ENCODE measurements at regions not wholly inside any gene's neighbourhood (a gene's known extent, or its start where the extent isn't known, plus 50 kb on each side); places are given as distances from the start of the nearest gene placed in this dataset.
A peak's percentile ranks its signal among the peaks of the same experiment; 100 is the strongest.

DNA sequence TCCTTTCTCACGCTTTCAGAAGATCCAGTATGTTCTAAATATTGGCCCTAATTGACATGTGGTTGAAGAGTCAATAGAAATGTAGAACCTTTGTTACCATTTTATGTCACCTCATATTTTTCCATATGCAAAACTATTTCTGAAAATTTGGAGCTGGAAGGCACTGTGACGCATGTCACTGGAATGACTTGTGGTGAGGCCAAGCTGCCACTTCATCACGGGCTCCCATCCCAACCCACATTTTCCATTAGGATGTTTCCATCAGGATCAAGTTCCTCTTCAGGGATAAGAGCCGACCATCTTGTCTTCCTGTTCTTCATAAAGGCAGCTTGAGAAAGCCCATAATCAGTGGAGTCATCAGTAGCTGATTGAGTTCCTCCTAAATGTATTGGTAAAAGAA, 1241.7 kb downstream of the GATA3 start:
- TF ChIP-seq, protein P1, sequence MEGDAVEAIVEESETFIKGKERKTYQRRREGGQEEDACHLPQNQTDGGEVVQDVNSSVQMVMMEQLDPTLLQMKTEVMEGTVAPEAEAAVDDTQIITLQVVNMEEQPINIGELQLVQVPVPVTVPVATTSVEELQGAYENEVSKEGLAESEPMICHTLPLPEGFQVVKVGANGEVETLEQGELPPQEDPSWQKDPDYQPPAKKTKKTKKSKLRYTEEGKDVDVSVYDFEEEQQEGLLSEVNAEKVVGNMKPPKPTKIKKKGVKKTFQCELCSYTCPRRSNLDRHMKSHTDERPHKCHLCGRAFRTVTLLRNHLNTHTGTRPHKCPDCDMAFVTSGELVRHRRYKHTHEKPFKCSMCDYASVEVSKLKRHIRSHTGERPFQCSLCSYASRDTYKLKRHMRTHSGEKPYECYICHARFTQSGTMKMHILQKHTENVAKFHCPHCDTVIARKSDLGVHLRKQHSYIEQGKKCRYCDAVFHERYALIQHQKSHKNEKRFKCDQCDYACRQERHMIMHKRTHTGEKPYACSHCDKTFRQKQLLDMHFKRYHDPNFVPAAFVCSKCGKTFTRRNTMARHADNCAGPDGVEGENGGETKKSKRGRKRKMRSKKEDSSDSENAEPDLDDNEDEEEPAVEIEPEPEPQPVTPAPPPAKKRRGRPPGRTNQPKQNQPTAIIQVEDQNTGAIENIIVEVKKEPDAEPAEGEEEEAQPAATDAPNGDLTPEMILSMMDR (IDR thresholded peaks at IDR 0.05; ENCODE audit: low read length, missing control alignments), result no peak
- no peak for DNase-seq (ENCODE audit: low read depth)
- no peak overlapping the region for H3K4me3 ChIP-seq (replicated peaks; ENCODE audit: low read depth, low read length)

DNA sequence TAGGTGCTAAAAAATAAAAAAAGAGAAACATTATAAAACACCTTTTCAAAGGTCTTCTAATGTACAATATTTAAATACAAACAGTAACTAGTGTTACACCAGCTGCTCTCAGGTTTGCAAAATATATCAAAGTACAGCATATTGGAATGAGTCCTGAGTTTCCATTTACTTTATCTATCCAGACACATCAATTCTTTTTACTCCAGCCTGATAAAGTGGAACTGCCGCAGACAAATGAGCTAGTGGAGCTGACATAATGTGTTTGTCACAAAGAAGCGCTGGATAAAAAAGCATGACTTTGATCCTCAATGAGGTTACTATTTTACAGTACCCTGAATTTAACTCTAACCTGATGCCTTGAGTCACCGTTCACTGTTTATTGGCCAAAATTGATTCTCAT, 1243.1 kb downstream of the GATA3 start:
- TF ChIP-seq, protein P1 (IDR thresholded peaks at IDR 0.05; ENCODE audit: low read length, missing control alignments), result no peak
- DNase-seq (ENCODE audit: low read depth), result no peak
- no peak overlapping the region for H3K4me3 ChIP-seq (replicated peaks; ENCODE audit: low read depth, low read length)

DNA sequence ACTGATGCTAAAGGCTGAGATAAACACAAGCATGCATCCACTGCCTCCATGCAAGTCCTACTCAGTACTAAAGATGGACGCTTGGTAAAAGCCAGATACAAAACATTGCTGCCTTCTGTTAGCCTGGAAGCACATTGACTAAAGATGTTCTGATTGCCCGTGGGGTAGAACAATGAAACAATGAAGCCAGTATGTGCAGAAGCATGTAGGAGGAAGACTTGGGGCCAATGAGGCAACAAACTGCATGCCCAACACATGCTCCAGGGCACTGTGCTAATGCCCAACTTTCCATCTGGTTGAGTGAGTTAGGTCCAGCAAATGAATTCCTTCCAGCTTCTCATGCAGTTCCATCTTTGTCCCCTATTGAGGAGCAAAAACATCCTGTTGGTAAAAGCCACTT, 1245.5 kb downstream of the GATA3 start:
- no peak overlapping the region for H3K4me3 ChIP-seq (replicated peaks; ENCODE audit: low read depth, low read length)
- TF ChIP-seq, protein P1 (IDR thresholded peaks at IDR 0.05; ENCODE audit: low read length, missing control alignments), result no peak
- no peak for DNase-seq (ENCODE audit: low read depth)

DNA sequence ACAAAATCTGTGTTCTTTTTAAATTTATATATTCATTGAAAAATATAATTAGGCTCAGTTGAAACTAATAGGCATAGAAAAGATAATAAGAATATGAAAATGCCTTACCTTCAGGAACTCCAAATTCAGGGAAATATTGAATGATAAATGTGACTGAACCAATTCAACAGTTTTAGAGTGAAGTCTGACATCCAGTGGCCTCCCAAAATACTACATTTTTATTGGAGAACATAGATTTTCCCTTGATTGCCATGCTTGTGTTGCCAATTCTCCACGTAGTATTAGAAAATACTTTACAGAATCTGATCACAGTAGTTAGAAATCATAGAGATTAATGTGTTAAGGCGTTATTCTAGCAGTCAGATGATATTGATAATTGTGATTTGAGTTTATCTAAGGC, 1246.7 kb downstream of the GATA3 start:
- peak; percentile 8 for DNase-seq (ENCODE audit: low read depth)
- H3K4me3 ChIP-seq (replicated peaks; ENCODE audit: low read depth, low read length), result no peak overlapping the region
- TF ChIP-seq, protein P1 (IDR thresholded peaks at IDR 0.05; ENCODE audit: low read length, missing control alignments), result peak; percentile 3

DNA sequence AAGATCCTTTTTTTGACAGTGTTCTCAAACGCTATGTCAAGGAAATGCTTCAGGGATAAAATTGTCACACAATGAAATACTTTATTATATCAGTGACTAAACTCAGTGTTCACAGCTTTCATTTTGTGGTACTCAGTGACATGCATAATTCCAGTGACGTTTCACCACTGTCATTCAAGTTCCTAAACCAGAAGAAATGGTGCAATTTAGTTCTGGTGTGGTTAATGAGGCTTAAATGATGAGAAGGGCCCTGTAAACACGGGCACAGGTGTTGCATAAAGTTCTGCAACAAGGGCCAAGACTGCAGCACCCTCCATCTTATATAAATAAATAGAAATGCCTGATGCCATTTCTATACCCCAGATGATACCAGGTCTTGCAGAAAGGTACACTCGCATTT, 1247.1 kb downstream of the GATA3 start:
- TF ChIP-seq, protein P1 (IDR thresholded peaks at IDR 0.05; ENCODE audit: low read length, missing control alignments), result no peak
- no peak overlapping the region for H3K4me3 ChIP-seq (replicated peaks; ENCODE audit: low read depth, low read length)
- DNase-seq (ENCODE audit: low read depth), result no peak

DNA sequence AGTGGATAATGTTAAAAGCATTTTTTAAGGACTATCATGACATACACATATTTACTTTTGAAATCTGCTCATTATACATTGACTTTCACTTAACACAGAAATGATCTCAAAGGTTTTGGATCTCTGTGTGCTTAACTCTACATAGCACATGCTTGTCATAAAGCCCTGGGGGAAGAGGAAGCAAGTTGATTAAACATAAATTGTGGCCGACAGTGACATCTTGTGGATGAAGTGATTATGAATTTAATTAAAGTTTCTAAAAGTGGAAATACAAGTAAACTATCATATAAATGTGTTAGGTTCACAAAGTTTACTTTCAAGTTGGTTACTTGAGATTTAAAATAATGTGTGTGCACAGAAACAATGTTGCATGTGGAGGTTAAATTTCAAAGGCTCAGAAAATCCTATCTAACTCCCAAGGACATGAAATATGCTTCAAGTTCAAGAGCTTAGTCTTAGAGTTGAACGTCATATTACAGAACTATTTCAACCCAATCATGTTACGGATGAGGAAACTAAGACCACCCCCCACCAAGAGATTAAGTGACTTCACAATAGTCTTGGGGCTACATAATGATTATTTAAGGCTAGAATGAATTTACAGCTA, 1247.8 kb downstream of the GATA3 start:
- peak; percentile 66 for DNase-seq (ENCODE audit: low read depth)
- H3K4me3 ChIP-seq (replicated peaks; ENCODE audit: low read depth, low read length), result no peak overlapping the region
- TF ChIP-seq, protein P1 (IDR thresholded peaks at IDR 0.05; ENCODE audit: low read length, missing control alignments), result peak; percentile 37

DNA sequence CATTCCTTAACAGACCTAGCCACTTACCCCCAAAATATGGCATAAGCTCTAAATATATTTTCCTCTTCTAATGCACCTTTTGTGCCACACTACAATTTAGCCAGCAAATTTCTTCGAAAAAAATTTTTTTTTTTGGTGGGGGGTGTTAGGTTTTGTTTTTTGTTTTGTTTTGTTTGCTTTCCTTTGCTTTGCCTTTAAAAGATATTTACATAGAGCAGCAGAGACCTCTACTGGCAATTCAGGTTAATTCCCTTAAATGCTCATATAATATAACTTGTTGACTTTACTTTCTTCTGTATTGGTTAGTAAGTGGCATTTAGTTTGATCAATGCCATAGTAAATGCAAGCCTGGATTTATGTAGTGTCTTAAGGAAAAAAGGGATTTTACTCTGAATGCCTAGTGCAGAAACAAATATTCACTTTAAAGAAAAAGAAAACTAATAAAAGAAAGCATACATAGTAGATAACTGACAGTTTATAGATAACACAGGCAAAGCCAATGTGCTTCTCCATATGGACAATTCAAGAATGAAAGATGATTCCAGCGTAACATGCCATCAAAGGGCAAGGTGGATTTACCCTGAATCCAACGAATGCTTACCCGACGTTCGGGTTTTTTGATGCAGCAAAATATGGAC, 1250.6 kb downstream of the GATA3 start:
- peak; percentile 45 for DNase-seq (ENCODE audit: low read depth)
- no peak overlapping the region for H3K4me3 ChIP-seq (replicated peaks; ENCODE audit: low read depth, low read length)
- TF ChIP-seq, protein P1 (IDR thresholded peaks at IDR 0.05; ENCODE audit: low read length, missing control alignments), result peak; percentile 48
